ENCODE measurements at regions not wholly inside any gene's neighbourhood (a gene's known extent, or its start where the extent isn't known, plus 50 kb on each side); places are given as distances from the start of the nearest gene placed in this dataset.
"Not testable (repeated sequence)": the region's sequence is repeated elsewhere in the genome, so short reads cannot be mapped to it uniquely, and the experiment has no call there.

DNA sequence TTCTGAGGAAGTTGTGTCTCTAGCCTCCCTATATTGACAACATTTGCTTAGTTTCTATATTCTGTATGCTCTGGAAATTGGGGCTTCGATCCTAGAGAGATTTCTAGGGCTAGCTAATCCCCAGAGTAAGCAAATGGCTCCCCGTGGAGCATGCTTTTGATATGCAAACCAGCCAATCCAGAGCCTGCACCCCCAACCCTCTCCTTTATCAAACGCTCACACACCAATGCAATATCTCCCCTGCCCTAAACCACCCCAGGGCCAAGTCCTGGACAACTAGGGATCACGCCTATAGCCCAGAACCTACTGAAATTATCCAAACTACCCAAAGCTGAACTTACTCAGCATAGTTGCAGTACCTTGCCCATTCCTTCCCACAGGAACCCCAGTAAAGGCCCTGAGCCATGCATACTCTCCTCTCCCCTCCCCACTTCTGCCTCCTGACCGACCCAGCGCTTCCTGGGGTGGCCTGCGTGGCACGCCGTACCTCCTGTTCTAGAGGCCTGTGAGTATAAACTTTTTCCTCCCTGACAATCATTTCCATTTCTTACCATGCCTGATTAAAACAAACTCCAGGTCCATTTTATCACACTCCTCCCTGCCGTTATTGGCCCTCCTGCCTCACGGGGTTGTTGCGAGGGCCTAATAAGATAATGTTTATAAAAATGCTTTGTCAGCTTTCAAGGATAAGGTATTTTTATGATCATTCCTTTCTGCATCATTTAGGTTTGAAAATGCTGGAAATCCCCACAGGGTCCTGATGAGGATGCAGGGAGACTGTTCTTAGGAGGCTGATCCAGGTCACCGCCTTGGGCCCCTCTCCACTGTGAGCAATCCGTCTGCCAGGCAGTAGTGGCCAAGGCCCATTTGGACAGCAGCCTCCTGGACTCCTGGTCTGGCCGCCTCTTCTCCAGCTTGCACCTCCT, 102.7 kb downstream of the TENT5C start:
- no peak for DNase-seq

DNA sequence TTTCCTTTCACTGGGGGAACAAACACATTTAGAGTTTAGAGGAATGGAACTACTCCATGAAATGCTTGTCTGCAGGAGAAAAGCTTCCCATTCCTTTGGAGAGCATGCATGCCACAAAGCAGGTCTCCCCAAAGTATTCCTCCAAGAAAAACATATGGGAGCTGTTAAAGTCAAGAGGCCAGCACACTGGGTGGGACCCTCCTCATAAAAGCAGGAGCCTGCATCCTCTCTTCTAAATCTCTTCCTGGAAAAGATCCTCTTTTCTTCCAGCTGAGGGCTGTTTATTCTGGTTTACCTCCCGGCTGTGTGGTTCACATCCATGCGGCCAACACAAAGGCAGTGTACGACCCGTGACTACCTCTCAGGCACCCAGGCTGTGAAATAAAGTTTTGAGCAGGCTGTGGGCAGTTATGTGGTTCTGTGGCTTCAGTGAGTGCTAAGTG, 103.4 kb downstream of the TENT5C start:
- no peak for DNase-seq

DNA sequence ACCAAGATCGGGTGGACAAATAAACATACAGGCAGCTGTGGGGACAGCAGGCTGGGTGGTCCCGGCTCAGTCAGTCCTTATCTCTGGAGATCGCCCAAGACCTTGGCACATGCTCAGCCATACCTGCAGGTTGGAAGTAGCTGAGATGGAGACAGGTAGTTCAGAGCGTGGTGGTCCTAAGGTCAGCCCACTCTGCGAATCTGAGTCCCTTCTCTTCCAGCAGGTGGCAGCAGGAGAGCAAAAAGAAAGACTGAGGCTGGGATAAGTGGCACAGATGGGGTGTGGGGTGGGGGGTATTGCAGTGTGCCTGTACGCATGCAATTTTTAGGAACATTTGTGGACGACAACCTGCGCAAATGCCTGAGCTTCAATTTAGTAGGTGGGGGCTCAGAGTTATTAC, 104.9 kb downstream of the TENT5C start:
- DNase-seq = no peak

DNA sequence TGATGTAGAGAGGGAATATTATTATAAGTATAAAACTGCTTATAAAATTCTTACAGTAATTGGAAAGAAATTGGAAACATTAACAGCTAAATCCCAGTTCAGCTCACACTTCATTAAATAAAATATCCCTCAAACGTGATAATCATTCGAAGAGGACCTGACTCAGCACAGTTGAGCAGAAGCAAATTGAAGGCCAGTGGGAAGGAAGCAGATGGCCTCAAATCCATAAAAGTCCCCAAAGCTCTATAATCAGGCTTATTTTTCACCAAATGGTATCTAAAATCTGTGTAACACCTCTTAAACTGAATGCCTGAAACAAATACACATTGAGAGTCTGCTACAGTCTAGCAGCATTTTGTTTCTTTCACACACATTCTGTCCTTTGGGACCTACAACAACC, 106.8 kb downstream of the TENT5C start:
- no peak for DNase-seq

DNA sequence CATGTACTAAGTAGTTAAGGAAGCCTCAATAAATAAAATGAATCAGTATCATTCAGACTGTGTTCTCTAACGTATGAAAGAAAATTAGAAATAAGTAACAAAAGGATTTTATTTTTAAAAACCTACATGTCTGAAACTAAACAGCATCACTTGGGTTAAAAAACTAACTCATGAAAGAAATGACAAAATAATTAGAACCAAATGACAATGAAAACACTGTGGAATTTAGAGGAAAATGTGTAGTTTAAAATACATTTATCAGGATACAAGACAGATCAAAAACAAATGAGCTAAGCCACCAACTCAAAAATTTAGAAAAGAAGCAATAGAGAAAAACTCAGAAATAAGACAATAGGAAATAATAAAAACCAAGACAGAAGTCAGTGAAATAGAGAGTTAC, 108.7 kb downstream of the TENT5C start:
- no peak for DNase-seq

DNA sequence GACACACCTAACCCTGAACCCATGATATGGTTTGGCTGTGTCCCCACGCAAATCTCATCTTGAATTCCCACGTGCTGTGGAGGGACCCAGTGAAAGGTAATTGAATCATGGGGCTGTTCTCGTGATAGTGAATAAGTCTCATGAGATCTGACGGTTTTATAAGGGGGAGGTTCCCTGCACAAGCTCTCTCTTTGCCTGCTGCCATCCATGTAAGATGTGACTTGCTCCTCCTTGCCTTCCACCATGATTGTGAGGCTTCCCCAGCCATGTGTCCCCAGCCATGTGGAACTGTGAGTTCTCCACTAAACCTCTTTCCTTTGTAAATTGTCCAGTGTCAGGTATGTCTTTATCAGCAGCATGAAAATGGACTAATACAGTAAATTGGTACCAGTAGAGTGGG, 110.2 kb downstream of the TENT5C start:
- not testable (repeated sequence) for DNase-seq

DNA sequence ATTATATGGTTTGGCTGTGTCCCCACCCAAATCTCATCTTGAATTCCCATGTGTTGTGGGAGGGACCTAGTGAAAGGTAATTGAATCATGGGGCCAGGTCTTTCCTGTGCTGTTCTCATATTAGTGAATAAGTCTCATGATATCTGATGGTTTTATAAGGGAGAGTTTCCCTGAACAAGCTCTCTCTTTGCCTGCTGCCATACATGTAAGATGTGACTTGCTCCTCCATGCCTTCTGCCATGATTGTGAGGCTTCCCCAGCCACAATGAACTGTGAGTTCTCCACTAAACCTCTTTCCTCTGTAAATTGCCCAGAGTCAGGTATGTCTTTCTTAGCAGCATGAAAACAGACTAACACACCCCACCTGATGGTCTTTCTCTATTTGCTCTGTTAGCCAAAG, 112.1 kb downstream of the TENT5C start:
- DNase-seq = not testable (repeated sequence)

DNA sequence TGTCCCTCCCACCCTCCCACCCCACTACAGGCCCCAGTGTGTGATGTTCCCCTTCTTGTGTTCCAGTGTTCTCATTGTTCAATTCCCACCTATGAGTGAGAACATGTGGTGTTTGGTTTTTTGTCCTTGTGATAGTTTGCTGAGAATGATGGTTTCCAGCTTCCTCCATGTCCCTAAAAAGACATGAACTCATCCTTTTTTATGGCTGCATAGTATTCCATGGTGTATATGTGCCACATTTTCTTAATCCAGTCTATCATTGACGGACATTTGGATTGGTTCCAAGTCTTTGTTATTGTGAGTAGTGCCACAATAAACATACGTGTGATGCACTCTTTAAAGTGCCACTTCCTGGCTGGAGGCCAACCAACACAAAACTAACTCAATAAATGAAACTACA, 112.7 kb downstream of the TENT5C start:
- DNase-seq = not testable (repeated sequence)

DNA sequence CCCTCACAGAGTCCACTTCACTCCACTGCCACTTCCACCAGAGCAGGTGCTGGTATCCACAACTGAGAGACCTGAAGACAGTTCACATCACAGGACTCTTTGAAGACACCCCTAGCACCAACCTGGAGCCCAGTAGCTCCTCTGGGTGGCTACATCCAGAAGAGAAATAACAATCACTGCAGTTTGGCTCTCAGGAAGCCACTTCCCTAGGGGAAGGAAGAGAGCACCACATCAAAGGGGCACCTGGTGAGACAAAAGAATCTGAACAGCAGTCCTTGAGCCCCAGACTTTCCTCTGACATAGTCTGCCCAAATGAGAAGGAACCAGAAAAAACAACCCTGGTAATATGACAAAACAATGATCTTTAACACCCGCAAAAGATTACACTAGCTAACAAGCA, 113.2 kb downstream of the TENT5C start:
- no peak for DNase-seq

DNA sequence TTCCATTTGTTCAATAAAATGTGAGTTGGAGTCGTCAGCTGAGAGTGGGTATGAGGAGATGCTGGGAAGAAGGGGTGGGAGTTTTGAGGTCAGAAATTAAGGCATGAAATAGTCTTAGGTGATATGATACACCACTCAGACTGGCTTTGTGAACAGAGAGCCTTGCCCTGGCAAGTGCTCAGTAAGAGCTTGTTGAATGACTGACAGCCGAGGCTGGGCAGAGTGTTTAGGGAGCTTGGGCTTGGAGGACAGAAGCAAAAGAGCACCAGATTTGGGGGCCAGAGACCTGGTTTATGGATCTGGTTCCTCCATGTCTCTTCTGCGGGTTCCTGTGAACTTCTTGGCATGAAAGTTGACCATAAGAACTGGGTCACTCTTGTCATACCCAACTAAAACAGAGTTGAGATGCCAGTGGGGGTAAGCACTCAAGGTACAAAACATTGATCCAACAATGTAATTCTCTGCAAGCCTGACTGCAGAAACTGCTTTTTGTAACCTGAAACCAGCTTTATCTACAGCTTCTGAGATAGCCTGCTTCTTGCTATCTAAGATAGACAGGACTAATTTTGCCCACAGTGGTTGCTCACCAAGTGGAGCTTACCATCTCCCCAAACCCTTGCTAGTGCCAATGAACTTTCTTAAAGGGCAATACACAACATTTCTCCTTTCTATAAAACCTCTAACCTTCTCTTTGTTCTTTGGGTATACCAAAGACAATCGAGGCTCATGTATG, 126.4 kb downstream of the TENT5C start:
- DNase-seq = no peak

DNA sequence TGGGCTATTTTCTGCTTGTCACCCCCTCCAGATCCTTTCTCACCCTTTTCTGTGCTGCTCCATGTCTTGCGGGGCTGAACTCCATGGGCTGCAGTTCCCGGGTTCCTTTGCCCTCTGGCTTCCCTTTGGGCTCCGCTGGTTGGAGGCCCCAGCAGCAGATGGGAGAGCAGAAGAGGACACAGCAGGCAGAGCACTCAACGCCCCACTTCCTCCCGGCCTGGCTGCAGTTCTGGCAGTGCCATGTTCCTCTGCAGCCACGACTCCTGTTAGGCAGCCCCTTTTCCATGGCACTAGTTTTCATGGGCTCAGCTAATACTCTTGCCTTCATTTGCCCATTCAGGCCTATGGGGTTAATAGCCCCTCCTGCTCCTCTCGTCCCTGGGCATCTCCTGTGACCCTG, 127.1 kb downstream of the TENT5C start:
- DNase-seq = no peak

DNA sequence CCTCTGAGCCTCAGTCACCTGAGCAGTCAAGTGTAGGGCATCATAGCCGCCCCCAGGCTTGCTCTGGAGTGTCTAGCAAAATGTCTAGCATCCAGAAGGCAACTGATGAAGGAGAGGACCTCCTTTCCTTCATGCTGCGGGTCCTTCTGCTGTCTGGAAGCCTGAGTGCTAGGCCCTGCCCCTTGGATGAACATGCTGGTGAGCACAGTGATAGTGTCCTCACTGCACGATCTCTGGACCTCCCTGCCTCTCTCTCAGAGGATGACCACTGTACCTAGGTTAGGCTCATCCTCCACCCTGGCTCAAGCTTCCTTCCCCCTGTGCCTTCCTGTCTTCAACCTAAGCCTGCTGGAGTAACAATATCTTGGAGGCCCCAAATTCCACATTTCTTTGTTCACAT, 128.6 kb downstream of the TENT5C start:
- no peak for DNase-seq

DNA sequence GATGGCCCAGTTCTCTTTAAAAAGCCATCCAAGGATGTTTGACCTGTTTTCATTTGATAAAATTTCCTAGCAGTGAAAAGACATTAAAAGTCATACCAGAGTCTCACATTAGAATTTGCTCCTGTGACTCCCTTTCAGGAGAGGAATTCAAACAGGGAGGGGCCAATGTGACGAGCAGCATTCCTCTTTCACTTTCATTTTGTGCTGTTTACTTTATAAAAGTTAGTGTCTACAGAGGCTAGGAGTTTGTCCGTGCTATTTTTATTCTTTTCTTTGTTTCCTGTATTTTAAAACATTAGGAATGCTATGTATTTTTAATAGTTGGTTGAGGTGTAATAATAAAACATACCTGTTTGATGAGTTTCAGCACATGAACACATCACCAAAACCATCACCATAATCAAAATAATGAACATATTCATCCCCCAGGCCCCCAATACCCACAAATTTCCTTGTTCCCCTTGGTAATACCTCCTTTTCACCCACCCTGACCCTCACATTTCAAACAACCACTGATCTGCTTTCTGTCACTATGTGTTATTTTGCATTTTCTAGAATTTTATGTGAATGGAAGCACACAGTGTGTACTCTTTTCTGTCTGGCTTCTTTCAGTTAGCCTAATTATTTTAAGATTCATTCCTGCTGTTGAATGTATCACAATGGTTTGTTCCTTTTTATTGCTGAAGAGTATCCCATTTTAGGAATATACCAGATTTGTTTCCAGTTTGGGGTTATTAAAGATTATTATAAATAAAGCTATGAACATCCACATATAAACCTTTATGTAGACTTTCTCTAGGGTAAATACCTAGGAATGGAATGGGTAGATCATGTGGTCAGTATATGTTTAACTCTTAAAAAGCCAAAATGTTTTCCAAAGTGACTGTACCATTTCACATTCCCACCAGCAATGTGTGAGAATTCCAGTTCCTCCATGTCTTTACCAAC, 129.5 kb downstream of the TENT5C start:
- peak; percentile 36 for DNase-seq

DNA sequence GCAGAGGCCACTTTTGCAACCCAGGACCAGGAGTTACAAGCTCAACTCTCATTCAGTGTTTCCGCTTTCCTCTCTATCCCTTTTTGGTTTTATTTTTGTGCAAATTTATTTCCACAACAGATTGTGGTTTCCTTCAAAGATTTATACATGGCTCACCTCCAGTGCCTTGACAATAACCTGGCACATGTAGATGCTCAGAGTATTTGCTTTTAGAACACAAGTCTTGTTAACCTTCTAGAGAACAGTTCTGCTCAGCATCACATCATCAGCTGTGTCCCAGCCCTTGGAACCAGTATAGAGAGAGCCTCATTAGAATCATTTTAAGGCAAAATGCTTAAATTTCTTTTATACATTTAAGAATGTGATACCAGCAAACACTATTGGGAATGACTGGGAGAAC, 133.7 kb downstream of the TENT5C start:
- no peak for DNase-seq

DNA sequence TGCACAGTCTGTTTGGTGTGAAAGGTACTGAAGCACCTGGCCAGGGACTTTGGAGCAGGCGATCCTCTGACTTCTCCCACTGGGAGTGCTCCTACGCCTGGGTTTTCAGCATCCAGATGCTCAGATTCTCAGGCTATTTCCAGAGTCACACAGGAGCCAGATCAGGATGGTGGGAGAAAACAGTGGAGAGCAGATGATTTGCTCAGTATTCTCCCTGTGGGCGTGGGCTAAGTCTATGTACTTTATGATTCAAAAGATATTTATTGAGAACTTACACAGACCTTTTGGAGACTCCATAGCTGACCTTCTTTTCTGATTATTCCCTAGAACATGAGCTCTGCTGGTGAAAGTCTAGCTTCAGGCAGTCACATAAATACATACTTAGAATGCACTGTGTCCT, 134.6 kb downstream of the TENT5C start:
- no peak for DNase-seq

DNA sequence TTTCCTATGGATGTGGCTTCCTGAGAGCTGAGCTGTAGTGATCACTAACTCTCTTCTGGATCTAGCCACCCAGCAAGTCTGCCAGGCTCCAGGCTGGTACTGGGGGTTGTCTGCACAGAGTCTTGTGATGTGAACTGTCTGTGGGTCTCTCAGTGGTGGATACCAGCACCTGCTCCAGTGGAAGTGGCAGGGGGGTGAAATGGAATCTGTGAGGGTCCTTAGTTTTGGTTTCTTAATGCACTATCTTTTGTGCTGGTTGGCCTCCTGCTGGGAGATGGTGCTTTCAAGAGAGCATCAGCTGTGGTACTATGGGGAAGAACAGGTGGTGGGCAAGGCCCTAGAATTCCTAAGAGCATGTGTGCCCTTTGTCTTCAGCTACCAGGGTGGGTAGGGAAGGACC, 140.7 kb downstream of the TENT5C start:
- not testable (repeated sequence) for DNase-seq

DNA sequence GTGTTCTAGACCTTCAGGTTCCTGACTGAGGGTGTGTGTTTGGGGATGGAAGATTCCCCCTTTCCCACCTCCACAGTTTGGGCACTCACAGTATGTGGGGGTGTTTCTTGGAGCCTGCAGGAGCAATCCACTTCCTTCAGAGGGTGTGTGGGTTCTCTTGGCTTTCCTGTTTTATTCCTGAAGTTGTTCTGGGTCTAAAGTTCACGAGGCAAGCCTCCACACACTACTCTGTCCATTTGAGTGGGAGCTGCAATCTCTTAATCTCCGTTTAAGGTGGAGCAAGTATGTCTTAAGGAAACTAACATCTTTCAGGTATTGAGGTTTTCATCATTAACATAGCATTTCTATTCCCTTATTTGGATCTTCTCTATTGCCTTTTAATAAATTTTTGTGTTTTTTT, 141.8 kb downstream of the TENT5C start:
- DNase-seq = no peak

DNA sequence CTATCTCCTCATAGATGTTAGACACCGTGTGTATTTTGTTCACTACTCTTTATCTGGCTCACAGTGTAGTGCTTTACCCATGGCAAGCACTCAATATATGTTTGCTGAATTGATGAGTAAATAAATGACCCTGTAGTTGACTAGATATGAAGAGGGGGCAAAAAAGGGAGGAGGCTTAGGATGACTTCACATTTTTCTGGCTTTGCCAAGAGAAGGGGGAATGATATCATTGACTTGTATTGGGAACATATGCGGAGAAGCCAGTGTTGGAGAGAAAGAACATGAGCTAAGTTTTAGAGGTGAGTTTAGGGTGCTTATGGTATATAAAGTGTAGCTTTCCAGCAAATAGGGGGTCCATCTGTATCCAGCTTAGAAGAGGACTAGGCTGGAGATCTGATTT, 145.5 kb downstream of the TENT5C start:
- no peak for DNase-seq

DNA sequence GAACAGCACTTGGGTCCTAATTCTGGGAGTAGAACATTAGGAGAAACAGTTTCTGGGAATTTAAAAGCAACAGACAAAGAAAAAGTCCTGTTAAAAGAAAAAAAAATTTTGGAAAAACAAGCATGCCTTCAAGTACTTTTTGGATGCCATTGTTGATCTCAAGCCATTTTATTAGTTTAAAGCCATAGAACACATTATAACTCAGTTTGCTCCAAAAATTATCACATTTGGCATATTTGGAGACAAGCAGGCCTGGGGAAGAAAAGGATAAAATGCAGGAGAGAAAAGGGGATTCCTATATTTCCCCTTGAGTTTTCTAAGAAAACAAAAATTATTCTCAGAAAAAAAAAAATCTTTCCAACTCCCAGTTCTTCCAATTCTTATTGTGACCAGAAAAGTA, 146.8 kb downstream of the TENT5C start:
- DNase-seq = no peak

DNA sequence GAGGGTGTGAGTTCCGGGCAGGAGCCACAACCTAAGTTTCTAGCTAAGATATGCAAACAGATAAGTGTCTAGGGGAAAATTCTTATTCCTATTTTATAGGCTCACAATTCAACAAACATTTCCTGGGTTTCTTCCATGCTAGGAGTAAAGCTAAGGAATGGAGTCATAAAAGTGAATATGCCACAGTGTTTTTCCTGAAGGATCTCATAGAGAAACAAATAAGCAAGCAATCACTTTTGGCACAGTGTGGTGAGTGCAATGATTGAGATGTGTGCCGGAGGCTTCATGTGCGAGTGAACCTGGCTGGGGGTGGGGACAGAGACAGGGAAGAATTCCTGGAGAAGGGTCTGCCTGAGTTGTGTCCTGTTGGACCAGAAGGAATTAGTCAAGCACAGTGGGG, 147.4 kb downstream of the TENT5C start:
- DNase-seq = no peak

DNA sequence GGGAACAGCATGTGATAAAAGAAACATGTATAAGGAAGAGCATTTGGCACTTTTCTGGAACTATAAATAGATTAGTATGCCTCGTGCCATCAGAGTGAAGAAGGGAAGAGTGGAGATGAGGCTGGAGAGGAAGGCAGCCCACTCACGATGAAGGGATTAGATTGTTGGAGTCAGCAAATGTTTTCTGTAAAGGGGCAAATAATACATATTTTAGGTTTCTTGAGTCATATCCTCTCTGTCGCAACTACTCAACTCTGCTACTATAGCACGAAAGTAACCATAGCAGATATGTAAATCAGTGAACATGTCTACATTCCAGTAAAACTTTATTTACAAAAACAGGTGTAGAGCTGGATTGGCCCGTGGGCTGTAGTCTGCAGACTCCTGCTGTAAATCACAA, 147.8 kb downstream of the TENT5C start:
- DNase-seq = no peak

DNA sequence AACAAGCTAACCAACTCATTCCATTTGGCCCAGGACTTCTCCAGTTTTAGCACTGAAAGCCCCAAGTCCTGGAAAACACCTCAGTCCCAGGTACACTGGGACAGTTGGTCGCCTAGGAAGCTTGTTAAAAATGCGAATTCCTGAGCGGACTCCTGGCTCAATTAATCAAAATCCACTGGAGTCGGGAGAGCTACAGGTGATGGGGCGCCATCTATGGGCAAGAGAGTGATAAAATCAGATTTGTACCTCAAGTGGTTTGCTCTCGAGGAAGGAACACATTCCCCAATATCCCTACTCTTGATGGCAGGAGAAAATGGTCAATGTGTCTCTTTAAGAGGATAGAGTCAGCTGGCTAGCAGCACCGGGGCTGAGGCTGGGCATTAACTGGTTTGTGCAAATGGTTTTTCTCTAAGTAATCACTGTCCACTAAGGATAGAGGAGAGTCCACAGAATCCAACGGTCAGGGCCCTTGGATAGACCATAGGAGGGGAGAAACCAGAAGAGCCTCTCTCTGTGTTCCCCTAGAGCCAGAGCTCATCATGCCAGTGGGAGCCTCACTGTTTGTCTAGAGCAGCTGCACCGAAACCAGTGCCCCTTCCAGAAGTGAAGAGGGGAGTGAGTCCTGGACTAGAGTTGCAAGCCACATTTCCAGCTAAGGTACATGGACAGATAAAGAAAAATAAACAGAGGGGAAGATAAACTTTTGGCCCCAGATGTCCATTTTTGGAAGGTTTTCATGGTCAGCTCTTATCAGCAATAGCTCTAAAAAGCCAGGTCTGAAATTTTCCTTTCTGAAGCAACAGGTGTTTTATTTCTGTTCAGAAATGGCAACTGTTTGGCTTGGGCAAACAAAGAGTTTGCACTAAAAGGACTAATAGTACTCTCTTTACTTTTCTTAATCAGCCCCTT, 148.5 kb downstream of the TENT5C start:
- peak; percentile 58 for DNase-seq

Data from stimulated activated CD8-positive, alpha-beta memory T cell treated with anti-CD3 and anti-CD28 coated beads, Interleukin-4, amount 100 ng/mL, for 48 hours (primary cell).